Nephron (organoid): ENCODE measurements at regions not wholly inside any gene's neighbourhood (a gene's known extent, or its start where the extent isn't known, plus 50 kb on each side); places are given as distances from the start of the nearest gene placed in this dataset.
"Not testable (repeated sequence)": the region's sequence is repeated elsewhere in the genome, so short reads cannot be mapped to it uniquely, and the experiment has no call there.

ENCODE experiments used
- H3K27ac Mint-ChIP-seq, 3 experiments: 2 replicates each; pipeline ENCODE4 v1.8.0; 2020; ENCODE audit warnings: mixed read lengths in 3 of 3, mild to moderate bottlenecking in 2 of 3, moderate library complexity in 1 of 3
- H3K27me3 Mint-ChIP-seq: 2 replicates; pipeline ENCODE4 v1.8.0; 2021; ENCODE audit warnings: low read depth, mild to moderate bottlenecking, moderate library complexity, mixed read lengths
- H3K36me3 Mint-ChIP-seq: 2 replicates; pipeline ENCODE4 v1.8.0; 2020; ENCODE audit warnings: low read depth, mixed read lengths
- H3K4me1 Mint-ChIP-seq: 2 replicates; pipeline ENCODE4 v1.8.0; 2020; ENCODE audit warnings: mixed read lengths
- H3K4me3 Mint-ChIP-seq, 3 experiments: 2 replicates each; pipeline ENCODE4 v1.8.0; 2020; ENCODE audit warnings: mild to moderate bottlenecking in 3 of 3, mixed read lengths in 3 of 3, moderate library complexity in 2 of 3
- H3K9me3 Mint-ChIP-seq: 2 replicates; pipeline ENCODE4 v1.8.0; 2020; ENCODE audit warnings: mixed read lengths
- TF ChIP-seq, protein P1 (sequence below), 3 experiments: fragments of 200-600 bp; sonication (generic); IDR thresholded peaks; one replicate each; pipeline ENCODE4 v1.5.0; 2021; ENCODE audit warnings: antibody characterized with exemption in 3 of 3; ENCODE audit not compliant: unreplicated experiment in 3 of 3

DNA sequence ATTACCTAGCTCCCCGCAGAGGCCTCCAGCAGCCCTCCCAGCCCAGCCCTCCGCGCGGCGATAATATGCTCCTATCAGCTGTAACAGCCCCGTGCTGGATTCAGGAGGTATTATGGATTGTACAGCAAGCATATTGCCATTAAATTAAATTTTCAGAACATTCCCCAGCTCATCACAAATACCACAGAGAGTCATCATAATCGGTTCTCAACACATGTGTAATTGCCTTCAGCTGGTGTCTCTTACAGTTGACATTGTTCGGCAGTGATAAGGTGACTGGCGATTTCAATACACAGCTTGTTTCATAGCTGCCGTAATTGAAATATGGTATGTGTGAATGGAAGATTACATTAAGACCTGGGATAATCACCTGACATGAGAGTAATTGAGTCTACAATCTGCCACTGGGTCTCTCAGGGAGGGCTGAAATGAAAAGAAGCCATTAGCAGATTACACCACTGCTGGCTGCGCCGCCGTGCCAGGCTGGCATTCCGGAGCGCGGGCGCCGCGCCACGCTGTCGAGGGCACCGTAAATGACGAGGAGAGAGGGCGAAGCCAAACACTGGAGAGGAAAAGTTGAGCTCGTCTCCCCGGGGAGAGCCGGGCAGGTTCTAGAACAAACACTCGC, 549.4 kb upstream of the SALL3 start:
- TF ChIP-seq, protein P1, sequence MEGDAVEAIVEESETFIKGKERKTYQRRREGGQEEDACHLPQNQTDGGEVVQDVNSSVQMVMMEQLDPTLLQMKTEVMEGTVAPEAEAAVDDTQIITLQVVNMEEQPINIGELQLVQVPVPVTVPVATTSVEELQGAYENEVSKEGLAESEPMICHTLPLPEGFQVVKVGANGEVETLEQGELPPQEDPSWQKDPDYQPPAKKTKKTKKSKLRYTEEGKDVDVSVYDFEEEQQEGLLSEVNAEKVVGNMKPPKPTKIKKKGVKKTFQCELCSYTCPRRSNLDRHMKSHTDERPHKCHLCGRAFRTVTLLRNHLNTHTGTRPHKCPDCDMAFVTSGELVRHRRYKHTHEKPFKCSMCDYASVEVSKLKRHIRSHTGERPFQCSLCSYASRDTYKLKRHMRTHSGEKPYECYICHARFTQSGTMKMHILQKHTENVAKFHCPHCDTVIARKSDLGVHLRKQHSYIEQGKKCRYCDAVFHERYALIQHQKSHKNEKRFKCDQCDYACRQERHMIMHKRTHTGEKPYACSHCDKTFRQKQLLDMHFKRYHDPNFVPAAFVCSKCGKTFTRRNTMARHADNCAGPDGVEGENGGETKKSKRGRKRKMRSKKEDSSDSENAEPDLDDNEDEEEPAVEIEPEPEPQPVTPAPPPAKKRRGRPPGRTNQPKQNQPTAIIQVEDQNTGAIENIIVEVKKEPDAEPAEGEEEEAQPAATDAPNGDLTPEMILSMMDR (IDR thresholded peaks at IDR 0.05; ENCODE audit: unreplicated experiment in 3 of 3) = no peak
- H3K9me3 Mint-ChIP-seq = no peaks in the 10 kb centered on the region
- H3K4me3 Mint-ChIP-seq = no peak overlapping the region
- H3K27ac Mint-ChIP-seq = no peak overlapping the region
- no peaks in the 10 kb centered on the region for H3K36me3 Mint-ChIP-seq
- H3K4me1 Mint-ChIP-seq = peaks cover 3% of the 10 kb centered on the region
- peaks cover 10% of the 10 kb centered on the region for H3K27me3 Mint-ChIP-seq

DNA sequence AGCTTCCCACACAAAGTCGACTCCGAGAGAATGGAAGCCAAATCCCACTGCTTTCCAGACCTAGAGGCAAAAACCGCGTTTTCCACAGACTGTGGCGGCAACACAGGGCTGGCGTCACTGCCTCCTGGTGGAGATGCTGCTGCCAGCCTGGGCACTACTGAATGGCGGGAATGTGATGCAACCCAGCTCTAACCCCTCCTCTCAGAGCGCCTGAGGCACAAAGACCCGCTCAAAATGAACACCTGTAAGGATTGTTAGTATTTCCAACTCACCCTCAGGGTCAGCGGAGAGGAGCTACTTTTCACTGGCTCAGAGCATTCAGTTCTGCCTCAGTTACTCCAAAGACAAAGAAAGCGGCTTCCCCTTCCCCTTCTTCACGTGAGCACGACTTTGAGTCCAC, 548.0 kb upstream of the SALL3 start:
- TF ChIP-seq, protein P1 (IDR thresholded peaks at IDR 0.05; ENCODE audit: unreplicated experiment in 3 of 3) = no peak
- H3K27ac Mint-ChIP-seq = no peak overlapping the region
- peaks cover 10% of the 10 kb centered on the region for H3K27me3 Mint-ChIP-seq
- H3K9me3 Mint-ChIP-seq = peaks cover 3% of the 10 kb centered on the region
- no peak overlapping the region for H3K4me3 Mint-ChIP-seq
- no peaks in the 10 kb centered on the region for H3K36me3 Mint-ChIP-seq
- H3K4me1 Mint-ChIP-seq = peaks cover under 1% of the 10 kb centered on the region

DNA sequence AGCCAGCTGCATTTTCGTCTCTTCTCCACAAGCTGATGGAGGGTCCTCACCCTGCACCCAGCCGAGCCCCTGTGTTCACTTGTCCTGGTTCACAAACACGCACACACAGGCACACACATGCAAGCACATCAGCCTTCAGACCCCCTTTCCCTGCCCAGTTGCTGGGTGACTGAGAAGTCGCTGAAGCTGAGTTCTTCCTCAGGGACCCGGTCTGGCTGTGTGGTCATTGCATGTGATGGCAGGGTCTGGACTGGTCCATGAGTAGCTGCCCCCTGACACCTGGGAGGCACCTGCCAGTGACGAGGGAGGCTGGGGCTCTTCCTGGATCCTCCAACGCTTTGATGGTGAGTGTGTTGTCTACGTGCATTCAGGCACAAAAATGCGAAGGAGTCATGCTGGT, 546.1 kb upstream of the SALL3 start:
- Mint-ChIP-seq H3K9me3 (peaks cover 3% of the 10 kb centered on the region), H3K4me3 (no peak overlapping the region), H3K36me3 (no peaks in the 10 kb centered on the region), H3K27ac (no peak overlapping the region), H3K27me3 (peaks cover 11% of the 10 kb centered on the region), H3K4me1 (no peaks in the 10 kb centered on the region)
- TF ChIP-seq, protein P1 (IDR thresholded peaks at IDR 0.05; ENCODE audit: unreplicated experiment in 3 of 3) = no peak

DNA sequence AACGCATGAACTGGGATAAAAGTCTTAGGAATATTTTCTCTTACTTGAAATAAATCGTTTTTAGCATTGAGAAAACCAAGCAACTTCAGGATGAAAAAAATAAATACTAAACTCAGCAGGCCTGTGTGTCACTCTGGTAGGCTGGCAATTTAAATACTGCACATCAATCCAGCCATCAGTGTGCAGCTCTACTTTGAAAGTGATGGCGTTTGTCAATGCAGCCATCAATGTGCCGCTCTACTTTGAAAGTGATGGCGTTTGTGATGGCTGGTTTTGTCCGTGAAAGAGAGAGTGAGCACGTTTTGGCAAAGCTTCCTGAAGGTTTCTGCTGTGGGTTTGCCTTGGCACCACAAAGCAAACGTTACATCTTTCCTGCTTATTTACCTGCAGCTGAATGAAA, 543.5 kb upstream of the SALL3 start:
- no peak overlapping the region for H3K27ac Mint-ChIP-seq
- H3K9me3 Mint-ChIP-seq = peaks cover 3% of the 10 kb centered on the region
- no peaks in the 10 kb centered on the region for H3K36me3 Mint-ChIP-seq
- TF ChIP-seq, protein P1 (IDR thresholded peaks at IDR 0.05; ENCODE audit: unreplicated experiment in 3 of 3) = no peak
- H3K4me1 Mint-ChIP-seq = no peaks in the 10 kb centered on the region
- H3K27me3 Mint-ChIP-seq = peaks cover 12% of the 10 kb centered on the region
- H3K4me3 Mint-ChIP-seq = no peak overlapping the region

DNA sequence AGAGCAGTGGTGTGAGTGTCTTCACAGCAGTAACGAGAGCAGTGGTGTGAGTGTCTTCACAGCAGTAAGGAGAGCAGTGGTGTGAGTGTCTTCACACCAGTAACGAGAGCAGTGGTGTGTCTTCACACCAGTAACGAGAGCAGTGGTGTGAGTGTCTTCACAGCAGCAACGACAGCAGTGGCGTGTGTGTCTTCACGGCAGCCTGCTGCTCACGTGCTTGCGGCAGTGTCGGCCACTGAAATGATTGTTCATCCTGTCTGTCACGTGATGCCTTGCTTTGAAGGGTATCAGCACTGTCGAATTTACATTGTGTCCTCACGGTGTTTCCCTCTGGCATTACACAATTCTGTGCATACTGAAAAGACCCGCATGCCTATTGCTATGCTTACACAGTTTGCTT, 541.4 kb upstream of the SALL3 start:
- H3K9me3 Mint-ChIP-seq, H3K27me3 Mint-ChIP-seq, H3K27ac Mint-ChIP-seq, H3K36me3 Mint-ChIP-seq, H3K4me1 Mint-ChIP-seq, H3K4me3 Mint-ChIP-seq: not testable (repeated sequence)

DNA sequence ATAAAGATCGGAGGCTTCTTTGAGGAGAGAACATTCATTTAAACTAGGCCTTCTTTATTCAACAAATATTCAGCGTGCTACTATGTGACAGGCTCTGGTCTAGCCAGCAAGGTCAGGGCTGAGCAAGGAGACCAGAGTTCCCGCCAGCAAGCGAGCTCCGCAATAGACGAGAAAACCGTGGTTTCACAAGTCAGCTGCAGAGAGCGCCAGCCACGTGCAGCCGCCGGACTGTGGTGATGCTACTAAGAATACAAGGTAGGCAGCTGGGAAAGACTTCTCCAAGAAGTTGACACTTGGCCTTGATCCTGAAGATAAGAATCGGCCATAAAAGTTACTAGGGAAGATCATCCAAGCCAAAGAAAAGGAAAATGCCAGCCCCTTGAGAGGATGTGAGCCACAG, 533.7 kb upstream of the SALL3 start:
- Mint-ChIP-seq H3K27me3 (peaks cover 10% of the 10 kb centered on the region), H3K36me3 (no peaks in the 10 kb centered on the region), H3K27ac (no peak overlapping the region), H3K9me3 (no peaks in the 10 kb centered on the region), H3K4me1 (peaks cover 21% of the 10 kb centered on the region), H3K4me3 (no peak overlapping the region)
- TF ChIP-seq, protein P1 (IDR thresholded peaks at IDR 0.05; ENCODE audit: unreplicated experiment in 3 of 3) = no peak
